Daoy (cell line): ENCODE measurements at regions not wholly inside any gene's neighbourhood (a gene's known extent, or its start where the extent isn't known, plus 50 kb on each side); places are given as distances from the start of the nearest gene placed in this dataset.
A peak's percentile ranks its signal among the peaks of the same experiment; 100 is the strongest.
"Not testable (repeated sequence)": the region's sequence is repeated elsewhere in the genome, so short reads cannot be mapped to it uniquely, and the experiment has no call there.

Source experiments
- DNase-seq: peaks from one replicate; pipeline ENCODE4 v3.0.0-alpha.2; 2015; ENCODE audit warnings: low read depth

DNA sequence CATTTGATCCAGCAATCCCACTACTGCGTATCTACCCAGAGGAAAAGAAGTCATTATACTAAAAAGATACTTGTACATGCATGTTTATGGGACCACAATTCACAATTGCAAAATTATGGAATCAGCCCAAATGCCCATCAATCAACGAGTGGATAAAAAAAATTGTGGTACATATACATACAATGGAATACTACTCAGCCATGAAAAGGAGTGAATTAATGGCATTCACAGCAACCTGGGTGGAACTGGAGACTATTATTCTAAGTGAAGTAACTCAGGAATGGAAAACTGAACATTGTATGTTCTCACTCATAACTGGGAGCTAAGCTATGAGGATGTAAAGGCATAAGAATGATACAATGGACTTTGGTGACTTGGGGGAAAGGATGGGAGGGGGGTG is 227.3 kb downstream of the IGSF11 start:
- DNase-seq: not testable (repeated sequence)

DNA sequence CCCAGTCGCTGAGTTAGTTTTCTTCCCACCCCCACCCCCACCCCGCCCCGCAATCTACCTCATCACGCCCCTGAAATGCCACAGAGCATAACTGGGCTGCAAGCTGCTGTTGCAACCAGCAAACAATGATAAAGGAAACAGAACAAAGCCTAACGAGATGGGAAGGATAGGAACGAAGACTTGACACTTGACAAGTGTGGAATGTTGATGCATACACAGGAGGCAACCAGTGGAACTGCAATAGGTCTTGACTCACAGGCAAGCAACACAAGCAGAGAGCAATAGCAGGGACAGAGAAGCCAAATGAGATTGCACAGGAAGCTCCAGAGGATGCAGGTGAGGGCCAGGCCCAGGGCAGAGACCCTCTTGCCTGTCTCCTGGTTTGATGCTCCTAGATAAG is 225.9 kb downstream of the IGSF11 start:
- DNase-seq: peak; percentile 19

DNA sequence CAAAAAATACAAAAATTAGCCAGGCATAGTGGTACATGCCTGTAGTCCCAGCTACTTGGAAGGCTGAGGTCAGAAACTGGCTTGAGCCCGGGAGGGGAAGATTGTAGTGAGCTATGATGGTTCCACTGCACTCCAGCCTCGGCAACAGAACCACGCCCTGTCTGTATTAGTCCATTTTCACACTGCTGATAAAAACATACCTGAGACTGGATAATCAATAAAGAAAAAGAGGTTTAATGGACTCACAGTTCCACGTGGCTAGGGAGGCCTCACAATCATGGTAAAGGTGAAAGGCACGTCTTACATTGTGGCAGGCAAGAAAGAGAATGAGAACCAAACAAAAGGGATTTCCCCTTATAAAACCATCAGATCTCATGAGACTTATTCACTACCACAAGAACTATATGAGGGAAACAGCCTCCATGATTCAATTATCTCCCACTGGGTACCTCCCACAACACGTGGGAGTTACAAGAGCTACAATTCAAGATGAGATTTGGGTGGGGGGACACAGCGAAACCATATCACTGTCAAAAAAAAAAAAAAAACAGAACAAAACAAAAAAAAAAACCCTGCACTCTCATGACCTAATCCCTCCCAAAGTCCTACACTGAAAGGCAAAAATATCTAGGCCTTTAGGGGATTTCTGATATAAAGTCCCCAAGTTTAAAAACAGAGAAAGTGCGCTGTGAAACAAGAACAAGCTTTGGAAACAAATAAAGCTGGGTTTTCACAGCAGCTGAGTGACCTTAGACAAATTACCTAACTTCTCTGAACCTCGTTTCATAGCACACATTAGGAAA is 224.7 kb downstream of the IGSF11 start:
- peak; percentile 14 for DNase-seq

DNA sequence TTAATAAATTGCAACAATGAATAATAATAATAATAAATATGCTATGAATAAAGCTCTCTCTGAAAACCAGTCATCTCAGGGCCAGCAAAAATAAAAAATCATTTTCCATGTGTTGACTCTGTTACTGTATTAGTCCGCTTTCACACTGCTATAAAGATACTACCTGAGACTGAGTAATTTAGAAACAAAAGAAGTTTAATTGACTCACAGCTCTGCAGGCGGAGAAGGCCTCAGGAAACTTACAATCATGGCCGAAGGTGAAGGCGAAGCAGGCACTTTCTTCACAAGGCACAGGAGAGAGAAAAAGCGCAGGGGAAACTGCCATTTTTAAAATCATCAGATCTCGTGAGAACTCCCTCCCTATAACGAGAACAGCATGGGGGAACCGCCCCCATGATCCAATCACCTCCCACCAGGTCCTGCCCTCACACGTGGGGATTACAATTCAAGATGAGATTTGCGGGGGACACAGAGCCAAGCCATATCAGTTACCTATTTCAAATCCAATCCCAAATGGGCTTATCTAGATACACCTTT is 224.1 kb downstream of the IGSF11 start:
- peak; percentile 53 for DNase-seq

DNA sequence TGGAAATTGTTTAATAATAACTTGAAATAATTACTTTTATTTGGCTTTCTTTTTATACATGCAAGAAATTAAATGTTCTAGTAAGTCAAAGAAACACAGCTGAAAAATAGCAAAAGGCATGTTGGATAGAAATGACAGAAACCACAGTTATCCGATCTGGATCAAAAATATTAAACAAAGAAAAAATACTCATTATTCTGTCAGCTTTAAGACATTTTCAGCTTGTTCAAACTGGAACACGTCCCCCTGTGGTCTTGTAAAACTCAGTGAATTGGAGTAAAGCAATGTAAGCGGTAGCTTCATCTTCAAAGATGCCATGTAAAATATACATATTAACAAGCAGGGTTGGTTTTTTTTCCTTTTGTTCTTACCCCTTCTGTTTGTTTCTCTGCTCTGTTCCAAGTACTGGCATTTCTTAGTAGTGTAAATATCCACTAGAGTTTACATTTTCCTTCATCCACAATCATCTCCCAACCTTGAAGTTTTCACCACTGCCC is 223.4 kb downstream of the IGSF11 start:
- no peak for DNase-seq

DNA sequence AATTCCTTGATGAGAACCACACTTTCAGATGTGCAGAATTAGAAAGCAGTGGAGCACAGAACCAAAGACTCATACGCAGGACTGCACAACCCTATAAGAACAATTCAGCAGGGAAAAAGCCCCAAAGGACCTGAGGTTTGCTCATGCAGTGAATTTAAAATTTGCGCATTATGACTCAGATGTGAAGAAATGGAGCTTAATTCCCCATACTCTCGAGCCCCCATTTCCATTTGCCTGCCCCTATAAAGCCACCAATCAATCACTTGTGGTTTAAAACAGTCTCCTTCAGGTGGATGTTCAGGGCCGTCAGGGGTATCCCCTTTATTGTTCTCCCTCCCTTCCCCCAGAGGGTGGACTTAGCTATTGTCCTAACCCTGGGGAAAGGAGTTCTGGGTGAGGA is 221.2 kb downstream of the IGSF11 start:
- no peak for DNase-seq

DNA sequence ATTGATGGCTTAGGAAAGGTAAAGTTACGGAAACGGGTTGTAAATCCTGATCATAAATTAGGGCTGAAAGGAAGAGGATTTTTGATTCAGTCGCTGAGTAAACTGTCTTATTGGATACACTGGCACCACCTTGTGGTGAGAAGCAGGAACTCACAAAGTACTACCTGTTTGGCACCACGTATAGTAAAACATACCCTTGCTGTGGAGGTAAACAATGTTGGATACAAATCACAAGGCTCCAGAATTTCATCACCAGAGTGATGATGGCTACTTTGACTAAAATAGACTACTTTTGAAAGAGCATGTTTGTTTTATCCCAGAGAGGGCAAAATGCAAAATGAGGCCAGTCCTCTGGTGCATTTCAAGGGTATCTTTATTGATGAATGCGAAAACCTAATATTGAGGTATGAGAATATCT is 216.9 kb downstream of the IGSF11 start:
- peak; percentile 59 for DNase-seq

DNA sequence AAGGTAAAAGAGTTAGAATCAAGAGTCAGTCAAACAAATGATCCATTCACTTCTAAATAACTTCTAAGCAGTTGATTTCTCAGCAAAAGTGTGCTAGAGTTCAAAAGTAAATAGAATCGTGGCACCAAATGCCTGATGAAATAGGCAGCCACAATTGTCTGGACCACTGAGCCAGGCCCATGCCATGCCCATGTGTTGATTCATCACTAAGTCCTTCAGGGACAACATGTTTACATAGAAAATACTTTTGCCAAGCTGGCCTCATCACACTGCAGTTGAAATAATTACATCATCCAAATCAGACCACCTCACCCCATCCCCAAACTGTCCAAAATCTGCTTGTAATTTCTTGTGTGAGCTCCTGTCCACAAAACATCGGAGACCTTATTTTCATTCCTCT is 216.3 kb downstream of the IGSF11 start:
- DNase-seq: peak; percentile 19

DNA sequence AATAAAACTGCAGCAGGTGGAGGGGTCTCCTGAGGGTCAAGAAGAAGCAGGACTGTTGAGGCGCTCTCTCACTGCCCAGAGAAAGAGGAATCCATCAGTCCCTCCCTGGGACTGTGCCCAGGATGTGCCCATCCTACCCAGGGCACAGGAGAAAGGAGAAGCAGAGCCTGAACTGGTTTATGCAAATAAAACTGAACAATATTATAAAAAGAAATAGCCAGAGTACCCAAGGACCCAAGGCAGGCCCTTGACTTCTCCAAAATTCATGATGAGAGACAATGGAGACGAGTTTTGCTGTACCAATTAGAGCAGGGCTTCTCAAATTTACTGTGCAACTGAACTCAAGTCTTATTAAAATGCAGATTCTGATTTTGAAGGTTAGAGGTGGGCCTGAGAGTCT is 211.0 kb downstream of the IGSF11 start:
- DNase-seq: no peak

DNA sequence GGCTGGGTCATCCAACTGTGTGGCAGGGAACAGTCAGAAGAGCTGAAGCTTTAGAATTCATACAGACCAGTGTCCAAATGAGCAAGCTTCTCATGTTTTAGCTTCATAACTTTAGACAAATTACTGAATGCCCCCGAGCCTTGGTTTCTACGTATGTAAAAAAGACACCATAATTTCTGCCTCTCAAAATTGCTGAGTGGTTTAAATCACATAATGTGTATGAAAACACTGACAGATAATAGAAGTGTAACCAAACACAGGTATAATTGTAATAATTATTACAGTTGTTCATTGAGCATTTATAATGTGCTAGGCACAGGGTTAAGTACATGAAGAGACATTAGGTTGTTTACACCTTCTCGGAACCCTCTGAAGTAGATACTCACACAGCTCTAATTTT is 207.2 kb downstream of the IGSF11 start:
- DNase-seq: no peak

DNA sequence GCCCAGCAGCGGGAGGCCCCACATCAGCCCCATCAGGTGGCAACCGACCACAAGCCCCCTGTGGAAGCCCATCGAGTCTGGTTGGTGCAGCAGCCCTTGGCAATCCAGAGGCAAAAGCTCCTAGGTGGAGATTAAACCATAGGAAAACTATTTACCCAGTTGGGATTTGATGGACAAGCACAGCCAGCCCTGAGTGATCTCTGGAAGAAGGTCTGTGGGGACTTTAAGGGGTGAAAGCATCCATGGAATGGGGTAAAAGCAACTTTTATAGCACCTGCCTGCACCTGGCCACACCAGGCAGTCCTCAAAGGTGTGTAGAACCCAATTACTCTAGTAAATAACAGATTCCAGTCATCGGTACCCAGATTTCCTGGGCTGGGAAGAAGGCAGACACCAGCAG is 206.3 kb downstream of the IGSF11 start:
- DNase-seq: no peak

DNA sequence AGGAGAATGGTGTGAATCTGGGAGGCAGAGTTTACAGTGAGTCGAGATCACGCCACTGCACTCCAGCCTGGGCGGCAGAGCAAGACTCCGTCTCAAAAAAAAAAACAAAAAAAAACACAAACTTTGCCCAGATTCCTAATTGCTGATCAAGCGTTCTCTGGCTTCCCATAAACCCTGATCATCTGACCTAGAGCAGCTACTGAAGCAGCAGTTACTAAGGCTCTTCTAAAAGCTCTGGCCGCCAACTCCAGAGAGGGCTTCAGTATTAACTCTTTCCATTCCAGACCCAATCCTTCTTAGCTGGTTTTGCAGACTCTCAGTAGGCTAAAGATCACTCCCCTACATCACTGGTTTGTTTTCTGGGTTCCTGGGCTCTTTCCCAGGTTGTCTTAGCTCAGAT is 201.6 kb downstream of the IGSF11 start:
- DNase-seq: no peak

DNA sequence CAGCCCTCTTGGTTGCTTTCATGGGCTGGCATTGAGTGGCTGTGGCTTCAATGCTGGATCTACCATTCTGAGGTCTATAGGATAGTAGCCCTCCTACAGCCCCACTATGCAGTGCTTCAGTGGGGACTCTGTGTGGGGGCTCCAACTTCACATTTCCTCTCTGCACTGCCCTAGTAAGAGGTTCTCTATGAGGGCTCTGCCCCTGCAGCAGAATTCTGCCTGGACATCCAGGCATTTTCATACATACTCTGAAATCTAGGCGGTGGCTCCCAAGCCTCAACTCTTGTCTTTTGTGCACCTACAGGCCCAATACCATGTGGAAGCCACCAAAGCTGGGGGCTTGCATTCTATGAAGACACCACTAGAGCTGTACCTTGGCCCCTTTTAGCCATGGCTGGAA is 195.8 kb downstream of the IGSF11 start:
- no peak for DNase-seq

DNA sequence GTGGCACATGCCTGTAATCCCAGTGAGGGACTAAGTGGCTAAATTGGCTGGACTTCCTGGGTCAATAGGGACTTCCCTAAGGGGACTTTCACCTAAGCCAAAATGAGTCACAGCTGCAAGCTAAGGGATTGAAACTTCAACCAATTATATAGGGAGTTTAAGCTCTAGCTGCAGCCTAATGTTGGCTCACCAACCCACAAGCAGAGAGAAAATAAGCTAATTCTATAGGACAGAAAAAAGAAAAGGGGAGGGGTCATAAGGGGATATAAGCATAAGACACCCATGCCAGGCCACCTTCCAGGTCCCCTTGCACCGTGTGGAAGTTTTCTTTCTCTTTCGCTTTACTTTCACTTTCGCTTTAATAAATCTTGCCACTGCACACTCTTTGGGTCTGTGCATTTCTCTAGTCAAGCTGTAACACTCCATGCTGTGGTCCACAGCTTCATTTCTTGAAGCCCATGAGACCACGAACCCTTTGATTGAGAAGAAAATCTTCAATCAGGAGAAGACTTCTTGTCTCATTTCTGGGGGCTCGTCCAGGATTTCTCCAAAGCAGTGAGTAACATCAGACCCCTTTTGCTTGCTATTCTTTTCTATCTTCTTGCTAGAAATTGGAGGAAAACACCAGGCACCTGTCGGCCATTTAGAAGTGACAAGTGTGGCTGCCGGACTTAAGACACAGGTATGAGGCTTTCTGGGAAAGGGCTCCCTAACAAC is 192.3 kb downstream of the IGSF11 start:
- DNase-seq: no peak

DNA sequence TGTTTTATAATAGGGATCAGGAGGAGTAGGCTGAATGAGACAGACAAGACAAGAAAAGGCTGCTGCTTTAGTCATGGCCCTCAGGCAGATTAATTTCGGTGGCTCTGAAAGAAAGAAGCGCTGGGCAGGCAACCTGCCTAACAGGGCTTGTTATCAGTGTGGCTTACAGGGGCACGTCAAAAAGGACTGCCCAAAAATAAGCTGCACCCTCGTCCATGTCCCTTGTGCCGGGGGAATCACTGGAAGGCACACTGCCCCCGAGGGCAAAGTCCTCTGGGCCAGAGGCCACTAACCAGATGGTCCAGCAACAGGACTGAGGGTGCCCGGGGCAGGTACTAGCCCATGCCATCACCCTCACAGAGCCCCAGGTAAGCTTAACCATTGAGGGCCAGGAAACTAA is 188.5 kb downstream of the IGSF11 start:
- no peak for DNase-seq
